Myocyte (in vitro differentiated cells): ENCODE measurements at regions not wholly inside any gene's neighbourhood (a gene's known extent, or its start where the extent isn't known, plus 50 kb on each side); places are given as distances from the start of the nearest gene placed in this dataset.

Source experiments
- DNase-seq: peaks from one replicate; pipeline ENCODE4 v3.0.0-alpha.2; 2012; ENCODE audit warnings: low read depth

DNA sequence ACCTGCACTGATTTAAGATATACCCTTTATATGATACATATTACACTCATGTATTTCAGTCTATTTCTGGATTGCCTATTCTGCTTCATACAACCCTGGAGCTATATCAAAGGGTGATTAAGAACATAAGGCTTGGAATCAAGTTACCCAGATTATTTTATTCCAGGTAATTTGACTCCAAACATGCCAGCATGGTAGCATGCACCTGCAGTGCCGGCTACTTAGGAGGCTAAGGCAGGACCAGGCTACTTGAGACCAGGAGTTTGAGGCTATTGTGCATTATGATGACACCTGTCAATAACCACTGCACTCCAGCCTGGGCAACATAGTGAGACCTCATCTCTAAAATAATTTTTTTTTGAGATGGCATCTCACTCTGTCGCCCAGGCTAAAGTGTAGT is 50.4 kb upstream of the NEO1 start:
- DNase-seq = no peak

DNA sequence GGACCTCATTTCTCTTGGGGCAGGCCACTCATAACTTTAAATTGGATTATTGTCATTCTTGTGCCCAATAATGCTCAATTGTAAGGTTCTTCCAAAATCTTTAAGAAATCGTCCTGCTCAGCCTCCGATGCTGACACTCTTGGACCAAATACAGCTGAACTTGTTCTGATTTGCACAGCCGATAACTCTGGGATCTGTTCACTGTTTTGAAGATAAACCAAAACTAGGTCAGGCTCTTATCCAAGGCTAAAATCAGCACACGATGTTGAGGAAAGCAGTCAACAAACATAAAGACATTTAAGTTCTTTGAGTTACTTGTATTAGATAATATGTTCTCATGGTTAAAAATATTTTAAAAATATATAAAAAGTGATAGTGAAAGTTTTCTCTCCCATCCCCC is 52.0 kb upstream of the NEO1 start:
- DNase-seq = no peak

DNA sequence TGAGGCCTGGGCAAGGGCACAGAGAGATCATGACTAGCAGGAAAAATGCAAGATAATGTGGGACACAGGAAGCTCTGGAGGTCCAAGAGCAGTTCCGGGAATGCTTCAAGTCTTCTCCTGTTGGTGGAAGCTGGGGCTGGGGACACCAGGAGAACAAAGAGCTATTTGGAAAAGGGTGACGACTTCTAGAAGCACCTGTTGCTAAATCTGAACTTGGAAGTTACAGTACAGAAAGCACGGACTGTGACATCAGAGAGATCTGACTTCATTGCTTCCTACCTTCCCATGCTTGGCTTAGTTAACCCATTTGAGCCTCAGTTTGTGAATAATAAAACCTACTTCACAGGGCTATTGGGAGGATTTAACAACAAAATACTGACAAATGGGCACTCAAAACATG is 52.7 kb upstream of the NEO1 start:
- no peak for DNase-seq

- DNase-seq = no peak
Measured at GRCh38 chr15:72998681-72999466, 53.4 kb upstream of the NEO1 start.

- DNase-seq = no peak
Measured at GRCh38 chr15:72998226-72998625, 54.0 kb upstream of the NEO1 start.

- no peak for DNase-seq
Measured at GRCh38 chr15:72995849-72996248, 56.4 kb upstream of the NEO1 start.

DNA sequence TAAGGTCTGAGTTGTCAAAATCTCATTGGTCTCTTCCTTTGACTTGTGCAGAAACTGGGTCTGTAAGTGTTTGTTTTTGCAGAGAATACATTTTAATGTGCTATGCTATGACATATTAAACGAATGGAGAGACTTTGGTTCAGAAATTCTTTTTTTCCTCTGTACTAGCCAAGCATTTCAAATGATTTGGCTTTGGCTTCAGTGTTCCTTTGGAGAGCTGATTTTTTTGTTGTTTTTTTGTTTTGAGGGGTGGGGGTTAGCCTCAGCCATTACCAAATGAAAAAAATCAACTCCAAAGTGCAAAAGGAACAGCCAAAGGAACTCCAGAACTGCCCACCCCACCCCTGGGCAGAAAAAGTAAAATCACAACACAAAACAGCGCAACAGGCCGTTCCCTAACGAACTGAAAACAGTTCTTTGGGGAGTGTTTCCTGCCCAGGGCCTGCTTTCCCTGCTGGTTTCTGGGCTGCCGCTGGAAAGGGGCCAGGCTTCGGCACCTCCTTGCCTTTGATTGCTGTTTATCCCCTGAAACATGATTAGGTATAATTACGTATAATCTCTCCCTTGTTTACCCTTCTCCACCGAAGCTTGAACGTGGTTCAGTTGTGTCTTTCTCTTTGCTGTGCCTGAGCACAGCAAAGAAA is 57.6 kb upstream of the NEO1 start:
- no peak for DNase-seq

DNA sequence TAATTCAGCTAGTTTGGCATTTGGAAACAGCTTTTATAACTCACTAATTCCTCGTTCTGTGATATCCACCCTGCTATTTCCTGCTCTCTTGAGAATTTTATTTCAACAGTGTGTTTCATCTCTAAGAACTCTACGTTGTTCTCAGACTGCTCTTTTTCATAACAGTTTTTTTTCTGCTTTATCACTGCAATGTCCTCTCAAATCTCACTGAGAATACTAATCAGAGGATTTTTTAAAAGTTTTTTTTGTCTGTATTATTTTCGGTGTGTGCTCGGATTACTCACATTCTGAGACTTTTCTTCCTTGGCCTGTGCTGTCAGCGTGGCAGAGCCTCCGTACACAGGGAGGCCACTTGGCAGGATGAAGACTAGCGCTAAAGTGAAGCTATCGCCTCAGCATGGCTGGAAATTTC is 59.4 kb upstream of the NEO1 start:
- no peak for DNase-seq

- no peak for DNase-seq
Measured at GRCh38 chr15:72991026-72991425, 61.2 kb upstream of the NEO1 start.

GRCh38 chr15:72983801-72984545 is 68.3 kb upstream of the NEO1 start:
- DNase-seq = no peak

DNA sequence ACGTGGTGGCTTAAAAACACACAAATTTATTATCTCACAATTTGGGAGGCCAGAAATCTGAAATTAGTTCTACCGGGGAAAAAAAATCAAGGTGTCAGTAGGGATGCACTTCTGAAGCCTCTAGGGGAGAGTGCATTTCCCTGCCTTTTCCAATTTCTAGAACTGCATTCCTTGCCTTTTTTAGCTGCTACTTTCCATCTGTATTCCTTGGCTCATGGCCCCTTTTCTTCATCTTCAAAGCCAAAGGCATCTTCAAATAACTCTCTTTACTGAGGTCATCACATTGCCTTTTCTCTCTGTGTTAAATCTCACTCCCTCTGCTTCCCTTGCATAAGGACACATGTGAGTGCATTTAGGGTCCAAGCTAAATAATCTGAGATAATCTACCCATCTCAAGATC is 69.5 kb upstream of the NEO1 start:
- no peak for DNase-seq

DNA sequence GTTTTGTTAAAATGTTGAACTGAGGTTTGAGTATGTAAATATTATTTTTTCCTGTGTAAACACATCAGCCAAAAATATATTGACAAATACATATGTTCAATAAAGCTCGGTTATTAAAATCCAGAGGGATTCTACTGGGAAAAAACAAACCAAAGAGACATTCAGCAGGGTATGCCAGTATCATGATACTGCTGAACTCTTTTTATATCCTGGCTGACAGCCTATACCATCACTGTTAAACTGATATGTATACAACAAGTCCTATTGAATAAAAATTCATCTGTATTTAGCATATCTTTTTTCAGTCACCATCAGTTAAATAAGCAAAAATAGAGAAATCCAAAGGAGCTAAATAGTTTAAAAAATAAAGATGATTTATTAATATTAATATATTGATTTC is 71.6 kb upstream of the NEO1 start:
- DNase-seq = no peak

GRCh38 chr15:72979791-72980190 is 72.5 kb upstream of the NEO1 start:
- DNase-seq = no peak

DNA sequence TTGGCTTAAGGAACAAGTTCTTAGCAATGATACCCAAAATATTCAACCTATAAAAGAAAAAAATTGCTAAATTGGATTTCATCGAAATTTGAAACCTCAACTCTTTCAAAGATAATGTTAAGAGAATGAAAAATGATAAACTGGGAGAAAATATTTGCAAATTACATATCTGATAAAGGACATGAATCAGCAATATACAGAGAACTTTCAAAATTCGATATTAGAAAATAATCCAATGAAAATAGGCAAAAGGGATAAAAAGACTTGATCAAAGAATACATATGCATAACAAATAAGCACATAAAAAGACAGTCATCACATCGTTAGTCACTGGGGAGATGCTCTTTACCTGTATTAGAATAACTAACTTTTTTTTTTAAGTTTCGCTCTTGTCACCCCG is 73.0 kb upstream of the NEO1 start:
- DNase-seq = no peak

GRCh38 chr15:72978223-72978622 is 74.0 kb upstream of the NEO1 start:
- DNase-seq = no peak

GRCh38 chr15:72972362-72972761 is 79.9 kb upstream of the NEO1 start:
- no peak for DNase-seq

DNA sequence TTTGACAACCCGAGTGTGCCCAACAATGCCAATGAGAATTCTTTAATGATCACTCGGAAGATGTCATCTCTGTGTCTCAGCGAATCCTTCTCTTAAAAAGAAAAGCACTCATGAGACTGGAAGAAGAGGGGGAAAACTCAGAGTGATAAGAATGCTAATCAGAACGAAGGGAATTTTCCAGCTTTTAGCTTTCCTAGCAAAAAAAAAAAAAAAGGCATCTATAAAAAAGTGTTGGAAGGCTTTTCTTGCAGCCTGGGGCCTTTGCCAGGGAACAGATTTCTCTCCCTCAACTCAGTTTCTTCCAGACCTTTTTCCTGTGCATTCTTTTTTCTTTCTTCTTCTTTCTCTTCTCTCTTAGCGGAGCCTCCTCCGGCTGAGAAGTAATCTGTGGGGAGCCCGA is 80.5 kb upstream of the NEO1 start:
- no peak for DNase-seq

DNA sequence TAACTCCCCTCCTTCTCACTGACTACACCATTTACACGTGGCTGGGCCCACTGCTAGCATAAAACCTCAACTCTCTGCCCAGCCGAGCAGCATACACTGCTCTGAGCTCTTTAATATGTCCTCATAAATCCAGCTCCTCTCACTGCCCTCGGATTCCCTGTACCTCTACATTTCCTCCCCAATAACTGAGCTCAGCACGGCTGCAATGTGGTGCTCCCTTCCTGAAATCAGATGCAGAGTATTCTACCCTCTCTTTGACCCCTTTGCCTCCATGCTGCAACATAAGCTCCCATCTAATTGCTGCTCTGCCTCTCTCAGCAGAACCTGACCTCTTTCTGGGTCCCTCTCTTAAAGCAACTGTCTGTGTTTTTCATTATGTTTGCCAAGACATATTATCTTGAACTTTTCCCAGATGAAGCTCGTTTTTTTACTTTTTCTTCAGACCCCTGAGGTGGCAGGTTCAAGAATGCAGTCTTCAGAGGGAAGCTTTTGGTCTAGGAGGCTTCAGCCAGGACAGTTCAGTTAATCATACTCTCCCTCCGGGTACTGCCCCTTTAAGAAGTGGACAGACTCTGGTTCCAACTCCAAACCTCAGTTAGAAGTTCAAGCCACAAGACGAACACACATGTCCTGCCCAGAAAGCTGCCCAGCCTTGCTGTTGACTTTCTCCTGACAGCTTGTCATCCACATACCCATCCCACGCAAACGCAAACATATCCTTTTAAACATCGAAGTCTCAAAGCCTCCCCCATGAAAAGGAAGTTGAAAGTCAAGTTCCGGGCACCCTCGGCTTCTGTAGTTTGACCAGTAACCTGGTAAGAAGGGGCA is 81.1 kb upstream of the NEO1 start:
- peak; percentile 9 for DNase-seq

- no peak for DNase-seq
Measured at GRCh38 chr15:72968531-72968922, 83.7 kb upstream of the NEO1 start.

GRCh38 chr15:72967811-72968530 is 84.3 kb upstream of the NEO1 start:
- no peak for DNase-seq

DNA sequence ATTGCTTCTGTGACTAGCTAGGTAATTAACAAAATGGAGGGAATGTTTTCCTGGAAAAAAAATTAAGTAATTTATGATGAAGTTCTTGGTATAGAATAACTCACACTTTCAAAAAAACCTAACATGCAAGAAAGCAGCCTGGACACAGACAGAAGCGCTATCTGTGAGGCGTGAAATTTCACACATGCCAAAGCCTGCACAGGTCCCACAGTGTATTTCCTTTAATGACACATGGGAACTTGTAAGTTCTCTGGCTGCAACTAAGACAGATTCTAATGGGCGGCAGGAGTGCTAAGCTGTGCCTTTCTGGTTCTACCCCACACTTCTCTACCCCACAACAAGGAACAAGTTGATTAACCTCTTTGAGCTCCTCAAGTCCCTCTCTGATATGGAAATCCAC is 84.9 kb upstream of the NEO1 start:
- no peak for DNase-seq
